ENCODE measurements at regions not wholly inside any gene's neighbourhood (a gene's known extent, or its start where the extent isn't known, plus 50 kb on each side); places are given as distances from the start of the nearest gene placed in this dataset.

- TF ChIP-seq CHD7 (IDR thresholded peaks at IDR 0.05; ENCODE audit: insufficient replicate concordance, low read length) (no peak), NRF1 (IDR thresholded peaks at IDR 0.05; ENCODE audit: low read depth, low read length) (no peak), NANOG (IDR thresholded peaks at IDR 0.05; ENCODE audit: insufficient read depth, low read depth, low read length, poor library complexity, severe bottlenecking) (no peak), RAD21 (IDR thresholded peaks at IDR 0.05 in 1 of 2, conservative IDR thresholded peaks at IDR 0.05 in 1 of 2; ENCODE audit: low read depth in 2 of 2, low read length in 2 of 2) (no peak), SRF (IDR thresholded peaks at IDR 0.05; ENCODE audit: low read depth, low read length) (no peak)
These were observed 166.5 kb upstream of the RGMB start (continued) for GRCh38 chr5:98606961-98607360.

All from H1 (cell line).